Activated CD8-positive, alpha-beta T cell treated with anti-CD3 and anti-CD28 coated beads for 36 hours (primary cell): ENCODE measurements at regions not wholly inside any gene's neighbourhood (a gene's known extent, or its start where the extent isn't known, plus 50 kb on each side); places are given as distances from the start of the nearest gene placed in this dataset.
"Not testable (repeated sequence)": the region's sequence is repeated elsewhere in the genome, so short reads cannot be mapped to it uniquely, and the experiment has no call there.

Experiments
- ATAC-seq: fragments of 200-7000 bp; cut with Tn5 transposase; one replicate; pipeline ENCODE4 v1.10.0; 2021; ENCODE audit warnings: mild to moderate bottlenecking, moderate library complexity
- CTCF ChIA-PET: fragments of 350-600 bp; sonication (Branson Sonifier 250); formaldehyde crosslinking; loops from one replicate; lab custom pipeline; 2021; ENCODE audit warnings: antibody characterized with exemption; lab: Charles Lee
- POLR2A ChIA-PET: fragments of 350-600 bp; sonication (Branson Sonifier 250); formaldehyde crosslinking; loops from one replicate; lab custom pipeline; 2021; ENCODE audit warnings: antibody characterized with exemption; lab: Charles Lee
- DNase-seq: peaks from one replicate; pipeline ENCODE4 v3.0.0-alpha.2; 2020
- H3K27ac Mint-ChIP-seq: one replicate; pipeline ENCODE4 v1.8.0; 2021; ENCODE audit warnings: mild to moderate bottlenecking, mixed read lengths
- H3K27me3 Mint-ChIP-seq: one replicate; pipeline ENCODE4 v1.8.0; 2021; ENCODE audit warnings: mixed read lengths
- H3K36me3 Mint-ChIP-seq: one replicate; pipeline ENCODE4 v1.8.0; 2021; ENCODE audit warnings: low read depth, mixed read lengths
- H3K4me1 Mint-ChIP-seq: one replicate; pipeline ENCODE4 v1.8.0; 2021; ENCODE audit warnings: low read depth, mixed read lengths
- H3K4me3 Mint-ChIP-seq: one replicate; pipeline ENCODE4 v1.8.0; 2021; ENCODE audit warnings: mild to moderate bottlenecking, moderate library complexity, mixed read lengths
- H3K9me3 Mint-ChIP-seq: one replicate; pipeline ENCODE4 v1.8.0; 2021; ENCODE audit warnings: mixed read lengths
- CTCF ChIP-seq: fragments of 200-600 bp; IDR thresholded peaks from one replicate; pipeline ENCODE4 v1.8.0; 2022; ENCODE audit warnings: antibody characterized with exemption, mild to moderate bottlenecking
- intact Hi-C: fragments of 100-400 bp; cut with micrococcal nuclease; formaldehyde crosslinking; loops from one replicate; pipeline ENCODE4 v1.10.0; 2022

- POLR2A ChIA-PET, ATAC-seq, DNase-seq, H3K4me1 Mint-ChIP-seq, H3K4me3 Mint-ChIP-seq, intact Hi-C loops, H3K27me3 Mint-ChIP-seq, H3K36me3 Mint-ChIP-seq, CTCF ChIA-PET, H3K9me3 Mint-ChIP-seq, H3K27ac Mint-ChIP-seq: not testable (repeated sequence)
These were observed 87.8 kb downstream of the TENT5D start for GRCh38 chrX:80508083-80508482.

- DNase-seq (no peak), ATAC-seq (no peak)
- Mint-ChIP-seq H3K27ac (no peak overlapping the region), H3K4me1 (no peaks in the 10 kb centered on the region), H3K27me3 (no peaks in the 10 kb centered on the region), H3K36me3 (no peaks in the 10 kb centered on the region), H3K9me3 (no peaks in the 10 kb centered on the region), H3K4me3 (no peak overlapping the region)
- ChIA-PET POLR2A (no interaction called here), CTCF (no interaction called here)
- TF ChIP-seq CTCF, result no peak
- intact Hi-C loops, result no loop called here
These were observed 91.9 kb downstream of the TENT5D start for GRCh38 chrX:80511969-80512760.

GRCh38 chrX:80512924-80513323, 92.7 kb downstream of the TENT5D start:
- DNase-seq, result no peak
- no peak overlapping the region for H3K4me3 Mint-ChIP-seq
- intact Hi-C loops, result no loop called here
- ATAC-seq, result no peak
- H3K4me1 Mint-ChIP-seq, result no peaks in the 10 kb centered on the region
- TF ChIP-seq CTCF, result no peak
- H3K27me3 Mint-ChIP-seq, result no peaks in the 10 kb centered on the region
- no peak overlapping the region for H3K27ac Mint-ChIP-seq
- CTCF ChIA-PET, result no interaction called here
- H3K9me3 Mint-ChIP-seq, result no peaks in the 10 kb centered on the region
- H3K36me3 Mint-ChIP-seq, result no peaks in the 10 kb centered on the region
- POLR2A ChIA-PET, result no interaction called here

- Mint-ChIP-seq H3K27me3 (no peaks in the 10 kb centered on the region), H3K27ac (no peak overlapping the region), H3K36me3 (no peaks in the 10 kb centered on the region), H3K4me1 (no peaks in the 10 kb centered on the region), H3K4me3 (no peak overlapping the region), H3K9me3 (no peaks in the 10 kb centered on the region)
- TF ChIP-seq CTCF, result no peak
- intact Hi-C loops, result no loop called here
- CTCF ChIA-PET, result no interaction called here
- DNase-seq, result no peak
- POLR2A ChIA-PET, result no interaction called here
- no peak for ATAC-seq
These were observed 93.4 kb downstream of the TENT5D start for GRCh38 chrX:80513625-80514024.

- Mint-ChIP-seq H3K27ac (no peak overlapping the region), H3K36me3 (no peaks in the 10 kb centered on the region), H3K4me3 (no peak overlapping the region), H3K27me3 (no peaks in the 10 kb centered on the region), H3K9me3 (no peaks in the 10 kb centered on the region), H3K4me1 (no peaks in the 10 kb centered on the region)
- DNase-seq (no peak), ATAC-seq (no peak)
- POLR2A ChIA-PET, result no interaction called here
- CTCF ChIA-PET, result no interaction called here
- TF ChIP-seq CTCF, result no peak
- intact Hi-C loops, result no loop called here
These were observed 116.8 kb downstream of the TENT5D start for GRCh38 chrX:80537096-80537495.
